Retina (tissue), 1 donor: ENCODE measurements at regions not wholly inside any gene's neighbourhood (a gene's known extent, or its start where the extent isn't known, plus 50 kb on each side); places are given as distances from the start of the nearest gene placed in this dataset.

Experiments
- DNase-seq: peaks from one replicate; pipeline ENCODE4 v3.0.0-alpha.2; 2016

- DNase-seq: no peak
These were observed 314.1 kb upstream of the IRX5 start for GRCh38 chr16:54616610-54617009.

GRCh38 chr16:54605536-54606066 lies 319.0 kb upstream of the IRX3 start:
- DNase-seq: no peak

- DNase-seq: peak; percentile 74
These were observed 316.1 kb upstream of the IRX3 start for GRCh38 chr16:54602666-54603065.

- DNase-seq: no peak
These were observed 310.6 kb upstream of the IRX3 start for GRCh38 chr16:54597222-54597621.

- DNase-seq: peak; percentile 60
These were observed 309.0 kb upstream of the IRX3 start for GRCh38 chr16:54595621-54596020.

GRCh38 chr16:54594601-54595391 lies 308.2 kb upstream of the IRX3 start:
- peak; percentile 59 for DNase-seq

- no peak for DNase-seq
These were observed 305.2 kb upstream of the IRX3 start for GRCh38 chr16:54591816-54592246.

GRCh38 chr16:54590836-54591235 lies 304.2 kb upstream of the IRX3 start:
- DNase-seq: no peak

- no peak for DNase-seq
These were observed 302.7 kb upstream of the IRX3 start for GRCh38 chr16:54589326-54589725.

GRCh38 chr16:54588026-54588425 lies 301.4 kb upstream of the IRX3 start:
- DNase-seq: no peak

- DNase-seq: no peak
These were observed 300.6 kb upstream of the IRX3 start for GRCh38 chr16:54587176-54587515.

GRCh38 chr16:54586474-54587175 lies 300.0 kb upstream of the IRX3 start:
- DNase-seq: no peak

GRCh38 chr16:54585998-54586340 lies 299.4 kb upstream of the IRX3 start:
- DNase-seq: peak; percentile 86

- DNase-seq: no peak
These were observed 298.8 kb upstream of the IRX3 start for GRCh38 chr16:54585094-54585997.

- no peak for DNase-seq
These were observed 297.5 kb upstream of the IRX3 start for GRCh38 chr16:54584121-54584520.

GRCh38 chr16:54582631-54583250 lies 296.2 kb upstream of the IRX3 start:
- DNase-seq: no peak

- DNase-seq: no peak
These were observed 292.6 kb upstream of the IRX3 start for GRCh38 chr16:54579106-54579728.

- DNase-seq: peak; percentile 52
These were observed 291.1 kb upstream of the IRX3 start for GRCh38 chr16:54577651-54578128.

- peak; percentile 40 for DNase-seq
These were observed 290.2 kb upstream of the IRX3 start for GRCh38 chr16:54576785-54577184.

GRCh38 chr16:54568906-54569807 lies 282.6 kb upstream of the IRX3 start:
- DNase-seq: no peak

GRCh38 chr16:54564841-54565240 lies 278.3 kb upstream of the IRX3 start:
- no peak for DNase-seq
